22Rv1 (cell line): ENCODE measurements at regions not wholly inside any gene's neighbourhood (a gene's known extent, or its start where the extent isn't known, plus 50 kb on each side); places are given as distances from the start of the nearest gene placed in this dataset.

Experiments
- ZFX ChIP-seq: fragments of 450-650 bp; IDR thresholded peaks from 2 replicates; pipeline ENCODE4 v1.6.1; 2017; ENCODE audit warnings: antibody characterized with exemption, borderline replicate concordance
- TF ChIP-seq, protein P1 (sequence below): fragments of 450-650 bp; IDR thresholded peaks from 2 replicates; pipeline ENCODE4 v1.5.1; 2017; ENCODE audit warnings: mild to moderate bottlenecking

- TF ChIP-seq, protein P1, sequence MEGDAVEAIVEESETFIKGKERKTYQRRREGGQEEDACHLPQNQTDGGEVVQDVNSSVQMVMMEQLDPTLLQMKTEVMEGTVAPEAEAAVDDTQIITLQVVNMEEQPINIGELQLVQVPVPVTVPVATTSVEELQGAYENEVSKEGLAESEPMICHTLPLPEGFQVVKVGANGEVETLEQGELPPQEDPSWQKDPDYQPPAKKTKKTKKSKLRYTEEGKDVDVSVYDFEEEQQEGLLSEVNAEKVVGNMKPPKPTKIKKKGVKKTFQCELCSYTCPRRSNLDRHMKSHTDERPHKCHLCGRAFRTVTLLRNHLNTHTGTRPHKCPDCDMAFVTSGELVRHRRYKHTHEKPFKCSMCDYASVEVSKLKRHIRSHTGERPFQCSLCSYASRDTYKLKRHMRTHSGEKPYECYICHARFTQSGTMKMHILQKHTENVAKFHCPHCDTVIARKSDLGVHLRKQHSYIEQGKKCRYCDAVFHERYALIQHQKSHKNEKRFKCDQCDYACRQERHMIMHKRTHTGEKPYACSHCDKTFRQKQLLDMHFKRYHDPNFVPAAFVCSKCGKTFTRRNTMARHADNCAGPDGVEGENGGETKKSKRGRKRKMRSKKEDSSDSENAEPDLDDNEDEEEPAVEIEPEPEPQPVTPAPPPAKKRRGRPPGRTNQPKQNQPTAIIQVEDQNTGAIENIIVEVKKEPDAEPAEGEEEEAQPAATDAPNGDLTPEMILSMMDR = no peak
- TF ChIP-seq ZFX = no peak
These were observed 280.6 kb downstream of the TFEC start for GRCh38 chr7:115749924-115750323.
